ENCODE measurements at regions not wholly inside any gene's neighbourhood (a gene's known extent, or its start where the extent isn't known, plus 50 kb on each side); places are given as distances from the start of the nearest gene placed in this dataset.

DNA sequence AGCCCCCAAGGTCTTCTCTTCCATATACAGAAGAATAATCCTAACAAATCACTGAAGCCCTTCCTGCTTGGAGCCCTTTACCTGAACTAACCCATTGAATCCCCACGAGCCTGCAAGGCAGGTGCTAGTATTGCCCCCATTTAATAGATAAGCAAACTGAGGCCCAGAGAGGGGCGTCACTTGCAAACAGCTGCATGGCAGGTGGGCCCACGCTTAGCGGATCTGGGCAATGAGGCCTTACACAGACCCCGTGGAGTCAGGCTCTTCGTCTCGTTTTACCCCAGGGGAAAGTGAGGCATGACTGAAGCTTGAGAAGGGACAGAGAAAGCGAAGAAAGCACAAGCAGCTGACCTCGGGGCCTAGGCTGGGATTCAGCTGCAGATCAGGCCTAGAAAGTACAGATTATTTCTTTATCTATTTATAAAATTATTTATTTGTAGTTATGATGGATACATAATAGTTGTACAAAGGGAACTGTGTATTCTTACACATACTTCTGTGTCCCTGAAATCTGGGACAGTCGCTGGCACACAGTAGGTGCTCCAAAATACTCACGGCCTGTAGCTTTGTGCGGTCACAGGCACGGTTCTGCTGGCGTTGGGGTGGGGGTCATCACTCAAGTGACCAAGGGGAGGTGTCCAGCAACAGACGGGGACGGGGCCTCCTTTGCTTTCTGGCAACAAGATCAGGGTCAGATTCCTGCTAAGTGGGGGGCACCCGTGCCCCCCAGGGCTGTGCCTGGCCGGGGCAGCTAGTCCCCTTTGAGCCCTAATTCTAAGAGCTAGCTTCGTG, 223.2 kb upstream of the GSE1 start:
- 87 to 92% (median 89%) methylated on average over 19 of the region's 19 CpGs for WGBS, 4 donors
- no peaks in the 10 kb centered on the region for H3K36me3 ChIP-seq
- intact Hi-C loops (cut with DNase I), result loop anchor here in 8 of 10 donors (5.0 to 10.0 kb wide), 6 partner anchors 85 to 327 kb away; partner anchors contain the start of gene GSE1 (in 3 of the 8)
- H3K27ac ChIP-seq, result peak overlapping the region in 6 of 12 donors; percentile 14 to 72 (median 34)
- no peak overlapping the region for H3K4me3 ChIP-seq
- no peaks in the 10 kb centered on the region for H3K27me3 ChIP-seq
- TF ChIP-seq, protein P1, sequence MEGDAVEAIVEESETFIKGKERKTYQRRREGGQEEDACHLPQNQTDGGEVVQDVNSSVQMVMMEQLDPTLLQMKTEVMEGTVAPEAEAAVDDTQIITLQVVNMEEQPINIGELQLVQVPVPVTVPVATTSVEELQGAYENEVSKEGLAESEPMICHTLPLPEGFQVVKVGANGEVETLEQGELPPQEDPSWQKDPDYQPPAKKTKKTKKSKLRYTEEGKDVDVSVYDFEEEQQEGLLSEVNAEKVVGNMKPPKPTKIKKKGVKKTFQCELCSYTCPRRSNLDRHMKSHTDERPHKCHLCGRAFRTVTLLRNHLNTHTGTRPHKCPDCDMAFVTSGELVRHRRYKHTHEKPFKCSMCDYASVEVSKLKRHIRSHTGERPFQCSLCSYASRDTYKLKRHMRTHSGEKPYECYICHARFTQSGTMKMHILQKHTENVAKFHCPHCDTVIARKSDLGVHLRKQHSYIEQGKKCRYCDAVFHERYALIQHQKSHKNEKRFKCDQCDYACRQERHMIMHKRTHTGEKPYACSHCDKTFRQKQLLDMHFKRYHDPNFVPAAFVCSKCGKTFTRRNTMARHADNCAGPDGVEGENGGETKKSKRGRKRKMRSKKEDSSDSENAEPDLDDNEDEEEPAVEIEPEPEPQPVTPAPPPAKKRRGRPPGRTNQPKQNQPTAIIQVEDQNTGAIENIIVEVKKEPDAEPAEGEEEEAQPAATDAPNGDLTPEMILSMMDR (IDR thresholded peaks at IDR 0.05), result no peak
- TF ChIP-seq POLR2A (IDR thresholded peaks at IDR 0.05), result no peak
- peaks cover 0 to 2% (median 0%) of the 10 kb centered on the region in 12 donors for H3K9me3 ChIP-seq
- no peak for ATAC-seq
- peak in 3 of 5 donors; percentile 11 to 28 (median 22) for DNase-seq
- peaks cover 0 to 23% (median 6%) of the 10 kb centered on the region in 12 donors for H3K4me1 ChIP-seq

- Histone ChIP-seq H3K4me1 (peaks cover 3 to 30% (median 14%) of the 10 kb centered on the region in 12 donors), H3K27me3 (no peaks in the 10 kb centered on the region), H3K9me3 (peaks cover 0 to 2% (median 0%) of the 10 kb centered on the region in 12 donors), H3K36me3 (no peaks in the 10 kb centered on the region), H3K4me3 (no peak overlapping the region), H3K27ac (peak overlapping the region in 7 of 12 donors; percentile 14 to 72 (median 38))
- ATAC-seq (peak; percentile 55 to 86 (median 77)), DNase-seq (peak; percentile 59 to 91 (median 79))
- 39 to 61% (median 52%) methylated on average over 22 to 24 of the region's 24 CpGs for WGBS, 4 donors
- TF ChIP-seq, protein P1 (IDR thresholded peaks at IDR 0.05), result no peak
- TF ChIP-seq POLR2A (IDR thresholded peaks at IDR 0.05), result no peak
- intact Hi-C loops (cut with DNase I), result loop anchor here in 8 of 10 donors (5.0 to 10.0 kb wide), 6 partner anchors 86 to 327 kb away; partner anchors contain the start of gene GSE1 (in 3 of the 8)
These were observed 222.5 kb upstream of the GSE1 start for GRCh38 chr16:85390511-85391174.

DNA sequence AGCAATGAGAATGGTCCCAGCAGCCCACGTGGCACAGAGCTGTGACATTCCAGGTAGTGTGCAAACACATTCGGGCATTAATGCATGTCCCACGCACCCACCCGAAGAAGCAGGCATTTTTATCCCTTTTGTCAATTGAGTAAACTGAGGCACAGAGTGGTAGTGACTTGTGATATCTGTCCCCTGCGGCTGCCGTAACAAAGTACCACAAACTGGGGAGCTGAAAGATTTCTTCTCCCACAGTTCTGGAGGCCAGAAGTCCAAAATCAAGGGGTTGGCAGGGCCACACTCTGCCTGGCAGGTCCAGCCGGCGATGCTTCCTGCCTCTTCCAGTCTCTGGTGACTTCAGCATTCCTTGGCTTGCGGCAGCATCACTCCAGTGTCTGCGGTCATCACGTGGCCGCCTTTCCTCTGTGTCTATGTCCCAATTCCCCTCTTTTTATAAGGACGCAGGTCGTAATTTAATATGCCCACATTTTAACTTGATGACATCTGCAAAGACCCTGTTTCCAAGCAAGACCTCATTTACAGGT, 221.9 kb upstream of the GSE1 start:
- H3K4me3 ChIP-seq, result no peak overlapping the region
- ATAC-seq, result no peak
- H3K36me3 ChIP-seq, result no peaks in the 10 kb centered on the region
- no peaks in the 10 kb centered on the region for H3K27me3 ChIP-seq
- 81 to 84% (median 84%) methylated on average over 14 of the region's 14 CpGs for WGBS, 4 donors
- TF ChIP-seq, protein P1 (IDR thresholded peaks at IDR 0.05), result no peak
- TF ChIP-seq POLR2A (IDR thresholded peaks at IDR 0.05), result no peak
- intact Hi-C loops (cut with DNase I), result loop anchor here in 8 of 10 donors (5.0 to 10.0 kb wide), 6 partner anchors 86 to 326 kb away; partner anchors contain the start of gene GSE1 (in 3 of the 8)
- H3K27ac ChIP-seq, result peak overlapping the region in 2 of 12 donors; percentile 50 to 72
- peak in 2 of 5 donors; percentile 14 to 24 for DNase-seq
- H3K9me3 ChIP-seq, result peaks cover 0 to 2% (median 0%) of the 10 kb centered on the region in 12 donors
- H3K4me1 ChIP-seq, result peaks cover 8 to 36% (median 20%) of the 10 kb centered on the region in 12 donors

Data from heart left ventricle (tissue), 16 donors.